NCI-H187 (cell line): ENCODE measurements at regions not wholly inside any gene's neighbourhood (a gene's known extent, or its start where the extent isn't known, plus 50 kb on each side); places are given as distances from the start of the nearest gene placed in this dataset.
"Not testable (repeated sequence)": the region's sequence is repeated elsewhere in the genome, so short reads cannot be mapped to it uniquely, and the experiment has no call there.

Experiments
- DNase-seq, 2 experiments: peaks; one replicate each; lab custom pipeline; 2025; lab: John Stamatoyannopoulos, UW

- no peak for DNase-seq
Observed at GRCh38 chr6:25181923-25182322, 97.3 kb upstream of the CARMIL1 start.

- no peak for DNase-seq
Observed at GRCh38 chr6:25186919-25187318, 92.3 kb upstream of the CARMIL1 start.

GRCh38 chr6:25188232-25188631, 90.9 kb upstream of the CARMIL1 start:
- no peak for DNase-seq

- DNase-seq, result no peak
Observed at GRCh38 chr6:25192590-25193459, 86.3 kb upstream of the CARMIL1 start.

- DNase-seq, result no peak
Observed at GRCh38 chr6:25193460-25194171, 85.6 kb upstream of the CARMIL1 start.

- no peak for DNase-seq
Observed at GRCh38 chr6:25194172-25194678, 84.9 kb upstream of the CARMIL1 start.

GRCh38 chr6:25196464-25196863, 82.7 kb upstream of the CARMIL1 start:
- DNase-seq, result no peak

- DNase-seq, result no peak
Observed at GRCh38 chr6:25197111-25197510, 82.1 kb upstream of the CARMIL1 start.

- no peak for DNase-seq
Observed at GRCh38 chr6:25199544-25199943, 79.6 kb upstream of the CARMIL1 start.

GRCh38 chr6:25202504-25202903, 76.7 kb upstream of the CARMIL1 start:
- no peak for DNase-seq

GRCh38 chr6:25205629-25206028, 73.5 kb upstream of the CARMIL1 start:
- DNase-seq, result no peak

- not testable (repeated sequence) for DNase-seq
Observed at GRCh38 chr6:25207453-25208155, 71.6 kb upstream of the CARMIL1 start.

GRCh38 chr6:25215881-25216280, 63.3 kb upstream of the CARMIL1 start:
- DNase-seq, result no peak

- DNase-seq, result no peak
Observed at GRCh38 chr6:25217302-25217701, 61.9 kb upstream of the CARMIL1 start.

- no peak for DNase-seq
Observed at GRCh38 chr6:25217829-25218228, 61.3 kb upstream of the CARMIL1 start.

- no peak for DNase-seq
Observed at GRCh38 chr6:25218346-25218745, 60.8 kb upstream of the CARMIL1 start.

- DNase-seq, result no peak
Observed at GRCh38 chr6:25219216-25219916, 59.8 kb upstream of the CARMIL1 start.

- DNase-seq, result no peak
Observed at GRCh38 chr6:25219917-25220278, 59.3 kb upstream of the CARMIL1 start.

GRCh38 chr6:25220857-25221256, 58.3 kb upstream of the CARMIL1 start:
- DNase-seq, result no peak

- no peak for DNase-seq
Observed at GRCh38 chr6:25222006-25222678, 57.0 kb upstream of the CARMIL1 start.

- peak; percentile 31 to 34 for DNase-seq
Observed at GRCh38 chr6:25223490-25223991, 55.6 kb upstream of the CARMIL1 start.
